ENCODE measurements at regions not wholly inside any gene's neighbourhood (a gene's known extent, or its start where the extent isn't known, plus 50 kb on each side); places are given as distances from the start of the nearest gene placed in this dataset.

GRCh38 chr9:107886826-107887225 is 397.3 kb upstream of the KLF4 start:
- POLR2A ChIA-PET: interaction anchor here (0.5 to 0.8 kb wide), 2 partner anchors 8 to 822 kb away, joined by 3 to 5 read pairs; no protein-coding TSS in a partner anchor
- CTCF ChIA-PET: interaction anchor here (0.5 to 0.8 kb wide), 3 partner anchors 60 to 664 kb away, joined by 3 to 4 read pairs (median 3); no protein-coding TSS in a partner anchor
- no peak for TF ChIP-seq CTCF (IDR thresholded peaks at IDR 0.05; ENCODE audit: unreplicated experiment)
- Mint-ChIP-seq H3K27ac (ENCODE audit: low read depth, unreplicated experiment) (no peak overlapping the region), H3K9me3 (ENCODE audit: unreplicated experiment) (no peaks in the 10 kb centered on the region), H3K36me3 (ENCODE audit: insufficient read depth, unreplicated experiment) (no peaks in the 10 kb centered on the region), H3K27me3 (ENCODE audit: insufficient read depth, unreplicated experiment) (no peaks in the 10 kb centered on the region), H3K4me3 (ENCODE audit: unreplicated experiment) (no peak overlapping the region), H3K4me1 (ENCODE audit: insufficient read depth, unreplicated experiment) (peaks cover 4% of the 10 kb centered on the region)
- no TSS peak for BruUV-seq (replicated peaks)
- no peak for DNase-seq (ENCODE audit: unreplicated experiment)
- intact Hi-C loops (cut with micrococcal nuclease): no loop called here

GRCh38 chr9:107883496-107884124 is 394.0 kb upstream of the KLF4 start:
- ChIA-PET CTCF (no interaction called here), POLR2A (interaction anchor here (0.6 to 1.1 kb wide), 3 partner anchors 50 to 169 kb away, joined by 3 read pairs; no protein-coding TSS in a partner anchor)
- H3K9me3 Mint-ChIP-seq (ENCODE audit: unreplicated experiment): no peaks in the 10 kb centered on the region
- peak; percentile 6 for DNase-seq (ENCODE audit: unreplicated experiment)
- no peaks in the 10 kb centered on the region for H3K4me1 Mint-ChIP-seq (ENCODE audit: insufficient read depth, unreplicated experiment)
- no peak overlapping the region for H3K27ac Mint-ChIP-seq (ENCODE audit: low read depth, unreplicated experiment)
- no TSS peak for BruUV-seq (replicated peaks)
- intact Hi-C loops (cut with micrococcal nuclease): no loop called here
- H3K4me3 Mint-ChIP-seq (ENCODE audit: unreplicated experiment): no peak overlapping the region
- TF ChIP-seq CTCF (IDR thresholded peaks at IDR 0.05; ENCODE audit: unreplicated experiment): no peak
- H3K27me3 Mint-ChIP-seq (ENCODE audit: insufficient read depth, unreplicated experiment): no peaks in the 10 kb centered on the region
- no peaks in the 10 kb centered on the region for H3K36me3 Mint-ChIP-seq (ENCODE audit: insufficient read depth, unreplicated experiment)

- ChIA-PET CTCF (no interaction called here), POLR2A (interaction anchor here (1.3 kb wide), 1 partner anchor 10 kb away, joined by 3 read pairs; no protein-coding TSS in a partner anchor)
- no peaks in the 10 kb centered on the region for H3K4me1 Mint-ChIP-seq (ENCODE audit: insufficient read depth, unreplicated experiment)
- no peak overlapping the region for H3K27ac Mint-ChIP-seq (ENCODE audit: low read depth, unreplicated experiment)
- BruUV-seq (replicated peaks): no TSS peak
- no peaks in the 10 kb centered on the region for H3K36me3 Mint-ChIP-seq (ENCODE audit: insufficient read depth, unreplicated experiment)
- no peak for DNase-seq (ENCODE audit: unreplicated experiment)
- no peaks in the 10 kb centered on the region for H3K9me3 Mint-ChIP-seq (ENCODE audit: unreplicated experiment)
- no peak for TF ChIP-seq CTCF (IDR thresholded peaks at IDR 0.05; ENCODE audit: unreplicated experiment)
- H3K4me3 Mint-ChIP-seq (ENCODE audit: unreplicated experiment): no peak overlapping the region
- intact Hi-C loops (cut with micrococcal nuclease): no loop called here
- H3K27me3 Mint-ChIP-seq (ENCODE audit: insufficient read depth, unreplicated experiment): no peaks in the 10 kb centered on the region
These were observed 392.2 kb upstream of the KLF4 start for GRCh38 chr9:107881626-107882300.

GRCh38 chr9:107878462-107878861 is 388.9 kb upstream of the KLF4 start:
- Mint-ChIP-seq H3K36me3 (ENCODE audit: insufficient read depth, unreplicated experiment) (no peaks in the 10 kb centered on the region), H3K27me3 (ENCODE audit: insufficient read depth, unreplicated experiment) (no peaks in the 10 kb centered on the region), H3K27ac (ENCODE audit: low read depth, unreplicated experiment) (no peak overlapping the region), H3K4me3 (ENCODE audit: unreplicated experiment) (no peak overlapping the region), H3K4me1 (ENCODE audit: insufficient read depth, unreplicated experiment) (no peaks in the 10 kb centered on the region), H3K9me3 (ENCODE audit: unreplicated experiment) (no peaks in the 10 kb centered on the region)
- CTCF ChIA-PET: no interaction called here
- POLR2A ChIA-PET: no interaction called here
- no peak for TF ChIP-seq CTCF (IDR thresholded peaks at IDR 0.05; ENCODE audit: unreplicated experiment)
- no TSS peak for BruUV-seq (replicated peaks)
- intact Hi-C loops (cut with micrococcal nuclease): no loop called here
- no peak for DNase-seq (ENCODE audit: unreplicated experiment)
